GM12891 (cell line): ENCODE measurements at regions not wholly inside any gene's neighbourhood (a gene's known extent, or its start where the extent isn't known, plus 50 kb on each side); places are given as distances from the start of the nearest gene placed in this dataset.
A peak's percentile ranks its signal among the peaks of the same experiment; 100 is the strongest.
"Not testable (repeated sequence)": the region's sequence is repeated elsewhere in the genome, so short reads cannot be mapped to it uniquely, and the experiment has no call there.

Source experiments
- DNase-seq: peaks from one replicate; pipeline ENCODE4 v3.0.0; 2011; ENCODE audit warnings: low spot score; ENCODE audit not compliant: insufficient read length
- FAIRE-seq: peaks from 2 replicates; lab custom pipeline; 2011; peaks lifted over from hg19 to GRCh38; lab: Jason Lieb, UNC
- PAX5 ChIP-seq: IDR thresholded peaks from 2 replicates; pipeline ENCODE4 v1.6.1; 2011; ENCODE audit warnings: low read length, moderate library complexity, mild to moderate bottlenecking; ENCODE audit not compliant: insufficient read depth, severe bottlenecking
- POLR2A ChIP-seq: IDR thresholded peaks from 2 replicates; pipeline ENCODE4 v1.6.1; 2011; ENCODE audit warnings: low read depth, low read length, control low read depth
- POLR2AphosphoS5 ChIP-seq: IDR thresholded peaks from 2 replicates; pipeline ENCODE4 v1.6.1; 2011; ENCODE audit warnings: low read depth, low read length, control low read depth
- POU2F2 ChIP-seq: IDR thresholded peaks from 2 replicates; pipeline ENCODE4 v1.6.1; 2011; ENCODE audit warnings: low read depth, mild to moderate bottlenecking, control low read depth, low read length, moderate library complexity
- SPI1 ChIP-seq: IDR thresholded peaks from 2 replicates; pipeline ENCODE4 v1.6.1; 2011; ENCODE audit warnings: low read depth, low read length, control low read depth
- TAF1 ChIP-seq: IDR thresholded peaks from 2 replicates; pipeline ENCODE4 v1.6.1; 2011; ENCODE audit warnings: low read depth, low read length, control low read depth

DNA sequence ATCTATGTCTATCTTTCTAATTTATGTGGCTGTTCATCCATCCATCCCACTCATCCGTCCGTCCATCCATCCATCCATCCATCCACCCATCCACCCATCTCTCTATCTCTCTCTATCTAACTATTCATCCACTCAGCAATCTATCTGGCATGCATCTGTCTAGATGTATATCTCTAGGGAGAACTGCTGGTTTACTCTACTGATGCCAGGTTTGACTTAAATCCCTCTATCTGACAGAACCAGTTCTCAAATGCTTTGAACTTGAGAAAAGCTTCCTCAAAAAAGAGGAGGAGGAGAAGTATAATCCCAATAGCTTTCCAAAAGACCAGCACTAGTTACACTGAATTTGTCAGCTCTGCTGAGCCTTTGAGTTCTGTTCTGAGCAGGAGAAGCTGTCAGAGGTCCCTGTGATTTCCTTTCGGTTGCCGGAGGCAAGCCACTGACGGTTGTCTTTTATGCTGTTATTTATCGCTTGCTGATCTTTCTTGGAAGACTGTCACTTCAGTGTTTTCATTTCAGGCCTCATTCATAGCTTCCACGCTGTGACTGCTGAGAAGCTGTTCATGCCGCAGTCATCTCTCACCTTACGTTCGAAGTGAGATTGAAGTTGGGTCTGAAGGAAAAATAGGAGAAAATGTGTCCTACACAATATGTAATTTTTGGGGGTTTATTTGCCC is 129.4 kb upstream of the UXS1 start:
- DNase-seq (no peak), FAIRE-seq (no peak)
- TF ChIP-seq POLR2A (no peak), SPI1 (no peak), TAF1 (no peak), POU2F2 (no peak), POLR2AphosphoS5 (no peak)

DNA sequence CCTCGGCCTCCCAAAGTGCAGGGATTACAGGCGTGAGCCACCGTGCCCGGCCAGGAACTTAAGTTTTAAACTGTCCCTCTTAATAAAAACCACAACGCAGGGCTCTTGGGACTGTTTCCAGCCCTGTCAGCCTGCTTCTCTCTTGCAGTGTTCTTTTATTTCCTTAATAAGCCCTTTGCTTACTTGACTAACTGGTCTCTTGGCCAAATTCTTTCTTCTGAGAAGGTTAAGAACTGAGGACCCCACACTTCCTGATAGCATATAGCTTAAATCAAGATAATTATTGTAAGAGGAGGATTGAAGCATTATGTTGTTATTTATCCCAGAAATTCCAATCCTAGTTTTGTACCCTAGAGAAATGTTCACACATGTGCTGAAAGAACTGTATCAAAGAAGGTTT is 128.2 kb upstream of the UXS1 start:
- TF ChIP-seq POLR2A (no peak), POLR2AphosphoS5 (no peak), POU2F2 (no peak), PAX5 (no peak), SPI1 (no peak), TAF1 (no peak)
- FAIRE-seq (no peak), DNase-seq (no peak)

DNA sequence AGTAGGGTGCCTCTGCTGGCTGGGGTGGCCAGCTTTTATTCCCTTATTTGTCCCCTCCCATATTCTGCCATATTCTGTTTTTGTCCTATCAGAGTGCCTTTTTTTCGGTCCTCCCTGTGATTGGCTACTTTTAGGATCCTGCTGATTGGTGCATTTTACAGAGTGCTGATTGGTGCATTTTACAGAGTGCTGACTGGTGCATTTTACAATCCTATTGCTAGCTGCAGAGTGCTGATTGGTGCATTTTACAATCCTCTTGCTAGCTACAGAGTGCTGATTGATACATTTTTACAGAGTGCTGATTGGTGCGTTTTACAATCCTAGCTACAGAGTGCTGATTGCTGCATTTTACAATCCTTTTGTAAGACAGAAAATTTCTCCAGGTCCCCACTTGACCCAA is 126.3 kb upstream of the UXS1 start:
- not testable (repeated sequence) for FAIRE-seq, DNase-seq

DNA sequence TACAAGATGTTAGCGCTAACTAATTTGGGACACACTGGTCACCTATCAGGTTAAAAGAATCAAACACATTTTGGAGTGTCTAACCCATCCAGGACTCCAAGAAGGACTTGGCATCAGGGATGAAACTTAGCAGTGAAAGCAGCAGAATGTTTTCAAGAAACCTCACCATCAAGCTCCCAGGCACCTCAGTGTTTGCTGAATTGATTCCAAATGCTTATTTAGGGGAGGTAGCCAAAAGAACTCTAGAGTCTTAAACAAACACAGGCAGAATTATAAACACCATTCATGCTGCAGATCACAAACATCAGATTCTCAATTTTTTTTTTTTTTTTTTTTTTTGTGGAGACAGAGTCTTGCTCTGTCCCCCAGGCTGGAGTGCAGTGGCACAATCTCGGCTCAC is 122.8 kb upstream of the UXS1 start:
- TF ChIP-seq TAF1 (no peak), POU2F2 (no peak), SPI1 (no peak), POLR2AphosphoS5 (no peak), POLR2A (no peak), PAX5 (no peak)
- no peak for DNase-seq
- FAIRE-seq: no peak

GRCh38 chr2:106314444-106314843 is 120.3 kb upstream of the UXS1 start:
- FAIRE-seq (no peak), DNase-seq (no peak)
- TF ChIP-seq POLR2A (no peak), SPI1 (no peak), PAX5 (no peak), POU2F2 (no peak), POLR2AphosphoS5 (no peak), TAF1 (no peak)

GRCh38 chr2:106311041-106311370 is 116.9 kb upstream of the UXS1 start:
- DNase-seq (no peak), FAIRE-seq (no peak)
- no peak for TF ChIP-seq PAX5
- TF ChIP-seq SPI1: no peak
- TF ChIP-seq POLR2A: no peak
- TF ChIP-seq POU2F2: no peak
- no peak for TF ChIP-seq TAF1
- no peak for TF ChIP-seq POLR2AphosphoS5

DNA sequence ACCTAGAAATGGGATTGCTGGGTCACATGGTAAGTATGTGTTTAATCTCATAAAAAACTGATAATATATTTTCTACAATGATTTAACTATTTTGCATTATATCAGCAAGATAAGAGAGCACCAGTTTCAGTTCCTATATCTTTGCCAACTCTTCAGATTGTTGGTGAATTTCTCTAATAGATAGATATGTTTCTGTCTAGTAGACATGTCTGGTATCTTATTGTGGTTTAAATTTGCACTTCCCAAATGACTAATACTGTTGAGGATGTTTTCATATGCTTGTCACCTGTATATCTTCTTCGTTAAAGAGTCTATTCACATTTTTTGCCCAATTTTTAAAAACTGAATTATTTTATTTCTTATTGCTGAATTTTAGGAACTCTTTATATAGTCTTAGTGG is 113.8 kb upstream of the UXS1 start:
- TF ChIP-seq POLR2A: no peak
- TF ChIP-seq SPI1: peak; percentile 49; the same call in 1 of the 2 replicates
- TF ChIP-seq TAF1: no peak
- no peak for TF ChIP-seq POU2F2
- TF ChIP-seq PAX5: no peak
- no peak for TF ChIP-seq POLR2AphosphoS5
- DNase-seq (no peak), FAIRE-seq (no peak)

GRCh38 chr2:106306387-106306786 is 112.3 kb upstream of the UXS1 start:
- DNase-seq (no peak), FAIRE-seq (no peak)
- TF ChIP-seq SPI1 (no peak), TAF1 (no peak), POU2F2 (no peak), PAX5 (no peak), POLR2AphosphoS5 (no peak), POLR2A (no peak)

GRCh38 chr2:106304612-106305184 is 110.6 kb upstream of the UXS1 start:
- FAIRE-seq: no peak
- no peak for DNase-seq
- TF ChIP-seq POLR2AphosphoS5: no peak
- no peak for TF ChIP-seq TAF1
- no peak for TF ChIP-seq PAX5
- no peak for TF ChIP-seq POLR2A
- TF ChIP-seq SPI1: no peak
- no peak for TF ChIP-seq POU2F2

- TF ChIP-seq TAF1: no peak
- no peak for TF ChIP-seq PAX5
- TF ChIP-seq POU2F2: no peak
- no peak for TF ChIP-seq POLR2AphosphoS5
- TF ChIP-seq SPI1: no peak
- TF ChIP-seq POLR2A: no peak
- no peak for DNase-seq
- no peak for FAIRE-seq
Measured at GRCh38 chr2:106299696-106300095, 105.6 kb upstream of the UXS1 start.
